ENCODE measurements at regions not wholly inside any gene's neighbourhood (a gene's known extent, or its start where the extent isn't known, plus 50 kb on each side); places are given as distances from the start of the nearest gene placed in this dataset.

DNA sequence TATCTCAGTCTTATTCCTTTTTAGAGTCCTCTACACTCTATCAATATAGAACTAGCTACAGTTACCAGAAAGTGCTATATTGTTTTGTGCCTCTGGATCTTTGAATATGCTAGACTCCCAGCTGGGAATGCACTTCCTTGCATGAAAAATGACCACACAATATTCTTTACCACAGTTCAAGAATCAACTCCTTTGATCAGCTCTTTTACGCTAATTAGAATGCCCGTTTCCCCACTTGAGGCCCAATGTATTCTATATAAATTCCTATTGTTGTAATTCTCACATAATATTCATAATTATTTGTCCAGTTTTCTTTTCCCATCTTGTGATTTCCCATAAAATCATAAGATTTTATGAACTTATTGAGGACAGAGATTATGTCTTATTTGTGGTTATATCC lies 142.2 kb downstream of the UBE2E3 start:
- DNase-seq (ENCODE audit: low read depth), result no peak
- TF ChIP-seq, protein P1, sequence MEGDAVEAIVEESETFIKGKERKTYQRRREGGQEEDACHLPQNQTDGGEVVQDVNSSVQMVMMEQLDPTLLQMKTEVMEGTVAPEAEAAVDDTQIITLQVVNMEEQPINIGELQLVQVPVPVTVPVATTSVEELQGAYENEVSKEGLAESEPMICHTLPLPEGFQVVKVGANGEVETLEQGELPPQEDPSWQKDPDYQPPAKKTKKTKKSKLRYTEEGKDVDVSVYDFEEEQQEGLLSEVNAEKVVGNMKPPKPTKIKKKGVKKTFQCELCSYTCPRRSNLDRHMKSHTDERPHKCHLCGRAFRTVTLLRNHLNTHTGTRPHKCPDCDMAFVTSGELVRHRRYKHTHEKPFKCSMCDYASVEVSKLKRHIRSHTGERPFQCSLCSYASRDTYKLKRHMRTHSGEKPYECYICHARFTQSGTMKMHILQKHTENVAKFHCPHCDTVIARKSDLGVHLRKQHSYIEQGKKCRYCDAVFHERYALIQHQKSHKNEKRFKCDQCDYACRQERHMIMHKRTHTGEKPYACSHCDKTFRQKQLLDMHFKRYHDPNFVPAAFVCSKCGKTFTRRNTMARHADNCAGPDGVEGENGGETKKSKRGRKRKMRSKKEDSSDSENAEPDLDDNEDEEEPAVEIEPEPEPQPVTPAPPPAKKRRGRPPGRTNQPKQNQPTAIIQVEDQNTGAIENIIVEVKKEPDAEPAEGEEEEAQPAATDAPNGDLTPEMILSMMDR (IDR thresholded peaks at IDR 0.05; ENCODE audit: insufficient read depth, low read depth, low read length), result no peak
- ChIA-PET CTCF (no interaction called here), POLR2A (no interaction called here)
- H3K4me3 ChIP-seq (ENCODE audit: low read depth, low read length), result no peak overlapping the region
- H3K36me3 ChIP-seq (ENCODE audit: control insufficient read depth, insufficient read depth, low read length), result no peaks in the 10 kb centered on the region
- H3K27me3 ChIP-seq (ENCODE audit: control insufficient read depth, insufficient read depth, low read length), result no peaks in the 10 kb centered on the region

DNA sequence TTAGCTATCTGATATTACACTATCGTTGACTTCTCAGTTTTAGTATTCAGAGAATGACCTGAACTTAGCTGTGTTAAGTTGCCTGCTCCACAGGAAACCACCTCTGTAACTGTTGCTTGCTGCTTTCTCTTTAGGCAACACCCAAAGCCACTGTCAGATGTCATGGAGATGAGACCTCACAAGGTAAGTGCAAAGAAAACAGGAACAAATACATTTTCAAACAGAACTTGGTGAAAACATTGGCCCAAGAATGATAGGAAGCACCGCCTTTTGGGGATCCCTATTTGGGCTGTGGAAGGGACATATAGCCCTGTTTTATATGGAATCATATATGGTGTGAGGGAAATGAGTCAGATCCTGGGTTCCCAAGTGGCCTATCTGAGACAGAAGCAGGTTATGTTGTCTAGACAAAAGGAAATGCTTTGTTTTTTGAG lies 143.4 kb downstream of the UBE2E3 start:
- ChIA-PET POLR2A (no interaction called here), CTCF (interaction anchor here (0.7 kb wide), 1 partner anchor 175 kb away, joined by 3 read pairs; no protein-coding TSS in a partner anchor)
- H3K36me3 ChIP-seq (ENCODE audit: control insufficient read depth, insufficient read depth, low read length), result no peaks in the 10 kb centered on the region
- H3K27me3 ChIP-seq (ENCODE audit: control insufficient read depth, insufficient read depth, low read length), result no peaks in the 10 kb centered on the region
- H3K4me3 ChIP-seq (ENCODE audit: low read depth, low read length), result no peak overlapping the region
- TF ChIP-seq, protein P1 (IDR thresholded peaks at IDR 0.05; ENCODE audit: insufficient read depth, low read depth, low read length), result no peak
- no peak for DNase-seq (ENCODE audit: low read depth)

DNA sequence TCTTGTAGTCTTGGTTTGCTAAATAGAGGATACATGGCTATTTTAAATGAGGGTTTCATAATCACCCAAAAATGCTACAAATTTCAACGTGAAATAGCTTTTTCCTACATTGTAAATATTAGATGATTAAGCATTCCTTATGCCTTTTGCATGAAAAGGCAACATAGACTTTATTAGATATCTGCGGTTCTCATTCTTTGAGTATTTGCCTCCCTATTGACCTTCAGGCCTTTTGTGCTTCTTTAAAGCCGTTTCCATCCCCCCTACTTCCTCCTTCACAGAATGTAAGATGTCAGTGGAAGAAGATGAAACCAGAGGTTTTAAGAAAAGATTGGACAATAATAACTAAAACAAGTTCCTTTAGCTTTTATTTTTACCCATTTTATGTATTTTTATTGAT lies 144.1 kb downstream of the UBE2E3 start:
- ChIA-PET CTCF (interaction anchor here (1.5 kb wide), 1 partner anchor 12 kb away, joined by 4 read pairs; no protein-coding TSS in a partner anchor), POLR2A (no interaction called here)
- no peak overlapping the region for H3K4me3 ChIP-seq (ENCODE audit: low read depth, low read length)
- no peak for DNase-seq (ENCODE audit: low read depth)
- TF ChIP-seq, protein P1 (IDR thresholded peaks at IDR 0.05; ENCODE audit: insufficient read depth, low read depth, low read length), result no peak
- no peaks in the 10 kb centered on the region for H3K36me3 ChIP-seq (ENCODE audit: control insufficient read depth, insufficient read depth, low read length)
- no peaks in the 10 kb centered on the region for H3K27me3 ChIP-seq (ENCODE audit: control insufficient read depth, insufficient read depth, low read length)

DNA sequence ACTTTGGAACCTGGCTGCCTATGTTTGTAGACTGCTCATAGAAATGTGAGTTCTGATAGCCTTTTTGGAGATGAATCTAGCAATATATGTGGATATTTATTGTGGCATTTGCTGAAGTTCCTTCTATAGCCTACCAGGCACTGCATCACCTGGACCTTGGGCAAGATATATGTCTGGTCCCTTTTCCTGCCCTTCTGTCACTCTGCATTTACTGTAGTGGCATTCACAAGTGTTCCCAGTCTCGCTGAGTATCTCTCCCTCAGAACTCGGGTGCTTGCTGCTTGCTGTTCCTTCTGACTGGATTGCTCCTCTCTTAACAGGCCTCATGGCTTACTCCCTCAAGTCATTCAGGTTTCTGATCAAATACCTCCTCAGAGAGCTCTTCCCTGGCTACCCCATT lies 145.0 kb downstream of the UBE2E3 start:
- H3K4me3 ChIP-seq (ENCODE audit: low read depth, low read length), result no peak overlapping the region
- ChIA-PET CTCF (interaction anchor here (1.1 to 1.5 kb wide), 2 partner anchors 11 to 20 kb away, joined by 3 to 4 read pairs; no protein-coding TSS in a partner anchor), POLR2A (no interaction called here)
- no peak for DNase-seq (ENCODE audit: low read depth)
- no peaks in the 10 kb centered on the region for H3K36me3 ChIP-seq (ENCODE audit: control insufficient read depth, insufficient read depth, low read length)
- no peaks in the 10 kb centered on the region for H3K27me3 ChIP-seq (ENCODE audit: control insufficient read depth, insufficient read depth, low read length)
- TF ChIP-seq, protein P1 (IDR thresholded peaks at IDR 0.05; ENCODE audit: insufficient read depth, low read depth, low read length), result no peak

DNA sequence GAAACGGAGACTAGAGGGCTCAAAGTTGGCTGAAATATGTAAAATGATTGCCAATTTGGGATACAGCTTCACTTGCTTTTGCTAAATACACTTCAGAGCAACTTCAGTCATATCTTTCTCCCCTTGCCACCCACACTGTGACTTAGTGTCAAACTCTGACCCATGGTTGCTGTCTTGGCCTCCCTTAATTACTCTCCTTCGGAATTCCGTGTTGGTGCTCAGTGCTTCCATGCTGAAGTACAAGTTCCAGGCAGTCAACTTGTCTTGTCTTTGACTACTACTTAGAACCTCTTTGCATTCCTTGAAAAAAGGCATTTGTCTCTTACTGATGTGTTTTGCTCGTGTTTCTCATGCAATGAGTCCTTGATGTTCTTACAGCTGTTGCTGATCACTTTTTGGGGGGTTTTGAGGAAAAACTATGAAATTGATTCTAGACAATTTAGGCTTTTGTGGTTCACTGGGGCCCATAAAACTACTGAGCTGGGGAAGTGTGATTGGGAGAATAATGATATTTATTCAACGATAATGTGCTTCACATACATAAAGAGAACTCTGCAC lies 146.0 kb downstream of the UBE2E3 start:
- Histone ChIP-seq H3K36me3 (ENCODE audit: control insufficient read depth, insufficient read depth, low read length) (no peaks in the 10 kb centered on the region), H3K27me3 (ENCODE audit: control insufficient read depth, insufficient read depth, low read length) (no peaks in the 10 kb centered on the region), H3K4me3 (ENCODE audit: low read depth, low read length) (no peak overlapping the region)
- DNase-seq (ENCODE audit: low read depth), result no peak
- ChIA-PET CTCF (no interaction called here), POLR2A (no interaction called here)
- TF ChIP-seq, protein P1 (IDR thresholded peaks at IDR 0.05; ENCODE audit: insufficient read depth, low read depth, low read length), result no peak
